ENCODE measurements at regions not wholly inside any gene's neighbourhood (a gene's known extent, or its start where the extent isn't known, plus 50 kb on each side); places are given as distances from the start of the nearest gene placed in this dataset.

DNA sequence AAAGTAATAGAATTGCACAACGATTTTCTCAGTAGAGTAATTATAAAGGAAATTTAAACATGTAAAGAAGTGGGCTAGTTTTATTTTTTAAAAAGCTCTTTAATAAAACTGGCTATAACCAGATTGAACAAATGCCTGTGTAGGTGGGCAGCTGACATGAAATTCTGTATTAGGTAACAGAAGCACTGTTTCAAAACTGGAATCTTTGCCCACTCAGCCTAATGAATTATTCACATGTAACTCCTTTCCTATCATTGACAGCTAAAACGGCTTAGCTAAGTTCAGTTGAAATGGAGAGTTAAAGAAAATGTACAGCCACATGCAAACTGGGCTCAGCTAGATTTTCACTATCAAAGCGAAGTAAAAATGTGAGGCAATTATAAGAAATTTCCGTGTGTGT is 1300.1 kb upstream of the ACO1 start:
- no peak for TF ChIP-seq POLR2AphosphoS5 (IDR thresholded peaks at IDR 0.05)
- TF ChIP-seq POLR2A (IDR thresholded peaks at IDR 0.05): no peak
- TF ChIP-seq, protein P1, sequence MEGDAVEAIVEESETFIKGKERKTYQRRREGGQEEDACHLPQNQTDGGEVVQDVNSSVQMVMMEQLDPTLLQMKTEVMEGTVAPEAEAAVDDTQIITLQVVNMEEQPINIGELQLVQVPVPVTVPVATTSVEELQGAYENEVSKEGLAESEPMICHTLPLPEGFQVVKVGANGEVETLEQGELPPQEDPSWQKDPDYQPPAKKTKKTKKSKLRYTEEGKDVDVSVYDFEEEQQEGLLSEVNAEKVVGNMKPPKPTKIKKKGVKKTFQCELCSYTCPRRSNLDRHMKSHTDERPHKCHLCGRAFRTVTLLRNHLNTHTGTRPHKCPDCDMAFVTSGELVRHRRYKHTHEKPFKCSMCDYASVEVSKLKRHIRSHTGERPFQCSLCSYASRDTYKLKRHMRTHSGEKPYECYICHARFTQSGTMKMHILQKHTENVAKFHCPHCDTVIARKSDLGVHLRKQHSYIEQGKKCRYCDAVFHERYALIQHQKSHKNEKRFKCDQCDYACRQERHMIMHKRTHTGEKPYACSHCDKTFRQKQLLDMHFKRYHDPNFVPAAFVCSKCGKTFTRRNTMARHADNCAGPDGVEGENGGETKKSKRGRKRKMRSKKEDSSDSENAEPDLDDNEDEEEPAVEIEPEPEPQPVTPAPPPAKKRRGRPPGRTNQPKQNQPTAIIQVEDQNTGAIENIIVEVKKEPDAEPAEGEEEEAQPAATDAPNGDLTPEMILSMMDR (IDR thresholded peaks at IDR 0.05): no peak

All from prostate gland (tissue), 2 donors.